ENCODE measurements at regions not wholly inside any gene's neighbourhood (a gene's known extent, or its start where the extent isn't known, plus 50 kb on each side); places are given as distances from the start of the nearest gene placed in this dataset.
"Not testable (repeated sequence)": the region's sequence is repeated elsewhere in the genome, so short reads cannot be mapped to it uniquely, and the experiment has no call there.

DNA sequence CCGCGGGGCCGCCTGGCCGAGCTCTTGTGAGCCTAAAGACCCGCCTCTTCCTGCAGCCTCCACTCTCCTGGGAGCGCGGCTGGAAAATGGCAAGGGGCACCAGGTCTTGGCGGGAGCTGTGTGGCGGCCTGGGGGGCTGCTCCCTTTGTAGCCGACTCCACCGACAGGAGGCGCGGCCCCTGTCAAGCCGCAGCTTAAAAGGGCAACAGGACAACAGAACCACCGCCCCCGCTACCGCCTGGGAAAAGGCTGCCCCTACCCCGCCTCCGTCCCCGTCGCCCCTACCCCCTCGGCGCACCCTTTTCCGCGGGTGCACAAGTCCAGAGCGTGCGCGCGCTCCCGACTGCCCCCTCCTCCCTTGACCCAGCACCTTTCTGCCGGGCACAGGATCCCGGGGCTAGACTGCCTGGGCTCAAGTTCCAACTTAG is 60.3 kb downstream of the GOLGA8K start:
- peak in 1 of 3 donors; percentile 11 for DNase-seq

GRCh38 chr15:32342268-32342667 is 60.8 kb downstream of the GOLGA8K start:
- DNase-seq = not testable (repeated sequence)

DNA sequence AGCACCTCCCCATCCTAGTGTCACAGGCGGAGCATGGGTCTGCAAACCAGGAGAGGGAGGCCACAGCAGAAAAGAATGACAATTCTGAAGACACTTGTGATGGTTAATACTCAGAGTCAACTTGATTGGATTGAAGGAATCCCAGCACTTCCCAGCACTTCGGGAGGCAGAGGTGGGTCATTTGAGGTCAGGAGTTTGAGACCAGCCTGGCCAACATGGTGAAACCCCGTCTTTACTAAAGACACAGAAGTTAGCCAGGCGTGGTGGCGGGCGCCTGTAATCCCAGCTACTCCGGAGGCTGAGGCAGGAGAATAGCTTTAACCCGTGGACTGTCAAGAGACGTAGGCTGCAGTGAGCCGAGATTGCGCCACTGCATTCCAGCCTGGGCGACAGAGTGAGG is 61.6 kb downstream of the GOLGA8K start:
- DNase-seq = not testable (repeated sequence)

DNA sequence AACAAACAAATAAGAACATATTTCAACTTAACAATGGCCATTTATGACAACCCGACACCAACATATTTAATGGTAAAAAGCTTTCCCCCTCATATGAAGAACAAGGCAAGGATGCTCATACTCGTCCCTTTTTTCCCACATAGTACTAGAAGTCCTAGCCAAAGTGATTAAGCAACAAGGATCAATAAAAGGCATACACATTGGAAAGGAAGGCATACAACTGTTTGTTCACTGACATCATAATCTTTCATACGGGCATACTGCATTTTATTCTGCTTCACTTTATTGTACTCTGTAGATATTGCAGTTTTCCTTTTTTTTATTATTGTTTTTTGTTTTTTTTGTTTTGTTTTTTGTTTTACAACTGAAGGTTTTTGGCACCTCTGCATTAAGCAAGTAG is 66.3 kb downstream of the GOLGA8K start:
- DNase-seq = not testable (repeated sequence)

DNA sequence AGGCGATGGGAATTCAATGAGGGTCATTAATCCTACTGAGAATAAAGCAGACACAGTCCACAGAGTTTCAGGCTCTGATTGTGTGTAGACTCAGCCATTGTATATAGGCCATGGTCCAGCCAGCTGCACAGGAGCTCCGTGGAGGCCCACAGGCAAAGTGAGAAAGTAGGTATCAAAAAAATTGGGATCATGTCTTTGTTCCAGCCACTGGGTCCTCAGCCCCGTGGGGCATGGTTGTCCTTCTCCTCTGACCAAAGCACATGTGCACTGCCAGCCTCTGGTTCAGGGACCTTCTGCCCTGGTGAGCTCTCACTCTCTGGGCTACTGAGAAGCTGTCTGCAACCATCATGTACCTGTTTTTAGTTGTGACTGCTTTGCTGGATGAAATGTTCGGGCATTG is 79.7 kb downstream of the GOLGA8K start:
- not testable (repeated sequence) for DNase-seq

- DNase-seq = not testable (repeated sequence)
These were observed 83.8 kb downstream of the GOLGA8K start for GRCh38 chr15:32319247-32319646.

DNA sequence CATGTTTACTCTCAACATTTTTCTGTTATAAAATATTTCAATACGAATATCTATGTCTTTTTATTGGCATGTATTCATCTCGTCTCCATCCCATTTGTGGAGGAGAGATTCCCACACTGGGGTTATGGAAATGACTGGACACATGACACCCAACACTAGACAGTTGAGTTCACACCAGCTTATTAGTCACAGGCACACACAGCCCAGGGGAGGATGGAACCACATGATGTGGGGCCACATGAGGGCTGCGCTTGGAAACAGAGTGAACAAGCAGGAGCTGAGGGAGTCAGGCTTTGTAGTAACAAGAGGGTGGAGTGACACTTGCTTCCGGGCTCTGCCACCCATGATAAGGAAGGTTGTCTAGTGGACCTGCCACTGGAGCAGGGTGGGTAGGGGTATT is 86.6 kb downstream of the GOLGA8K start:
- not testable (repeated sequence) for DNase-seq

DNA sequence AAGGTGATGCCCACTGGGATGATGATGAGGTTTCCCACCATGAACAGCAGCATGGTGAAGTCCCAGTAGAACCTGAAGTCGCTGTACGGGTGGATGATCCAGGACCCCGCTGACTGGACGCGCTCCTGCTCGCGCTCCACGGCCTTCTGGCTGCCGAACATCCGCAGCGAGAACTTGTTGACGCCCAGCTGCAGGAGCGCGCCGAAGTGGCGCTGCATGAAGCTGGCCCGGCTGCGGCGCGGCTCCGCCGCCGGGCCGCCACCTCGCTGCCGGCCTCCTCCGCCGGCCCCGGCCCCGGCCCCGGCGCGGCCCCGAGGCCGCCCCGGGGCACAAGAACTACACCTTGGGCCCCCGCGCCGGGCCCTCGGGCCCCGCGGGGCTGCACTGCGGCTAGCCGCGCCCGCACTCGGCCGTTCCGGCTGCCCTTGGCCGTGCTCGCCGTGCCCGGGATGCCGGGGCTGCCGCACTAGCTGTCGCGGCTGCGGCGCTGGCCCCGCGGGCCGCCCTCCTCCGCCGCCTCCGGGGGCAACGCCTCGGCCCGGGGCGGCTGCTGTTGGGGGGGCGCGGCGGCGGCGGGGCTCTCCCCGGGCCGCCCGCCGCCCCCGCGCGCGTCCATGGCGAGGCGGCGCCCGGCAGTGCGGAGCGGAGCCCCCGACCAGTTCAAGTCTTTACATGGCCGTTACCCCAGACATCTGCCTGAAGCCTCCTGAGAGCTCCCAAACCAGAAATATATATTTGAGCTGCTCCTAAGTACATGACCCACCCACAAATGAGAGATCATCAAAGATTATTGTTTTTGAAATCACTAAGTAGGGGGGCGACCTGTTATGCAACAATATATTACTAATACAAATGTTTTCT is 87.8 kb downstream of the GOLGA8K start:
- DNase-seq = not testable (repeated sequence)

DNA sequence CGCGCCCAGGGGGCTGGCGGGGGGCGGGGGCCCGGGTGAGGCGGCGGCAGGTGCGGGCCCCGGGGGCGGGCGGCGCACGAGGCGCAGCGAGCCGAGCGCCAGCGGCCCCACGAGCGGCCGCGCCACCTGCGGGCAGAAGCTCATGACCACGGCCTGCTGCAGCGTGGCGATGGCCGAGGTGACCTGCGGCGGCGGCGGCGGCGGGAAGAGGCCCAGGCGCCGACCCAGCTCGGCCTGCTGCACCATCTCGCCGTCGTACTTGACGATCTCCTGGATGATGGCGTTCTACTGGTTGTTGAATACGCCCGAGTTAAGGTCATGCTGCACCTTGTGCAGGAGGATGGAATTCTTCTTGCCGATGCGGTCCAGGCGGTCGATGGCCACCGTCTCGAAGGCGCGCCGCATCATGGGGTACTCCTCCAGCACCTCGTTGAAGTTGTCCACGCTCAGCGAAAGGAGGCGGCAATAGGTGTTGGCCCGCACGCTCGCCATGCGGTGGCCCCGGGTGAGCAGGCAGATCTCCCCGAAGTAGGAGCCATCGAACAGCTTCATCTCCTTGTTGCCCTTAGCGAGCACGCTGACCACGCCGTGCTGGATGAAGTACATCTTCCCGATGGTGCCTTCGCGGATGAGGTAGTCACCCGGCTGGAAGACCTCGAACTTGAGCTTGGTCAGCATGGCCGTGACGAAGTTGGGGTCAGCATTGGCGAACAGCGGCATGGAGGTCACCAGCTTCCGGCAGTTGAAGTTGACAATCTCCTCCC is 89.5 kb downstream of the GOLGA8K start:
- not testable (repeated sequence) for DNase-seq

- DNase-seq = not testable (repeated sequence)
These were observed 90.4 kb downstream of the GOLGA8K start for GRCh38 chr15:32312721-32313120.

GRCh38 chr15:32307592-32307991 is 95.5 kb downstream of the GOLGA8K start:
- not testable (repeated sequence) for DNase-seq

GRCh38 chr15:32276200-32276830 is 126.8 kb downstream of the GOLGA8K start:
- DNase-seq = peak in 1 of 3 donors; percentile 1

GRCh38 chr15:32253958-32254357 is 149.1 kb downstream of the GOLGA8K start:
- DNase-seq = not testable (repeated sequence)

DNA sequence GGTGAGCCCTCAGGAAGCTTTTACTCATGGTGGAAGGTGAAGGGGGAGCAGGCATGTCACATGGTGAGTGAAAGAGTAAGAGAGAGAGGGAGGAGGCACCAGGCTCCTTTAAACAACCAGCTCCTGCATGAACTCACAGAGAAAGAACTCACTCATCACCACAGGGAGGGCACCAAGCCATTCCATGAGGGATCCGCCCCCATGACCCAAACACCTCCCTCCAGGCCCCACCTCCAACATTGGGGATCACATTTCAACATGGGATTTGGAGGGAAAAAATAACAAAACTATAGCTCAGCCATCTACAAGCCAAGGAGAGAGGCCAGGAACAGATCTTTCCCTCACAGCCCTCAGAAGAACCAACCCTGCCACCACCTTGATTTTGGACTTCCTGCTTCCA is 153.9 kb downstream of the GOLGA8K start:
- DNase-seq = not testable (repeated sequence)

DNA sequence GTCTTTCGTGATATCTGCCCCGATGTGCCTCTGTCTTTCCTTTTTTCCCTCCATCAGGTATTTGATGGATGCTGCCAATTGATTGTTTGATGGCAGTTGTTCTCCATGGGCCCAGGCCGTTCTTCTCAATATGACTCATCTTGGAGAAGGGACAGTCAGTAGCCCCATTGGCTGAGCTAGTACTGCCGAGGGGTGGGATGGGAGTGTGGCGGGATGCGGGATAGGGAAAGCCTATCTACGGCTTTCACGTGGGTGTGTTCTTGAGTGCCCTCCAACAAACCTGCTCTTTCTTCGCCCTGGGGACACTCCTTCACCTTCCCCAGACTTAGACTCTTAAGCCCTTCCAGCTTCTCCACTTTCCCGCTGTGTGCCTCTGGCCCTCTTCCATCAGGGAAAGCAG is 159.4 kb downstream of the GOLGA8K start:
- not testable (repeated sequence) for DNase-seq

DNA sequence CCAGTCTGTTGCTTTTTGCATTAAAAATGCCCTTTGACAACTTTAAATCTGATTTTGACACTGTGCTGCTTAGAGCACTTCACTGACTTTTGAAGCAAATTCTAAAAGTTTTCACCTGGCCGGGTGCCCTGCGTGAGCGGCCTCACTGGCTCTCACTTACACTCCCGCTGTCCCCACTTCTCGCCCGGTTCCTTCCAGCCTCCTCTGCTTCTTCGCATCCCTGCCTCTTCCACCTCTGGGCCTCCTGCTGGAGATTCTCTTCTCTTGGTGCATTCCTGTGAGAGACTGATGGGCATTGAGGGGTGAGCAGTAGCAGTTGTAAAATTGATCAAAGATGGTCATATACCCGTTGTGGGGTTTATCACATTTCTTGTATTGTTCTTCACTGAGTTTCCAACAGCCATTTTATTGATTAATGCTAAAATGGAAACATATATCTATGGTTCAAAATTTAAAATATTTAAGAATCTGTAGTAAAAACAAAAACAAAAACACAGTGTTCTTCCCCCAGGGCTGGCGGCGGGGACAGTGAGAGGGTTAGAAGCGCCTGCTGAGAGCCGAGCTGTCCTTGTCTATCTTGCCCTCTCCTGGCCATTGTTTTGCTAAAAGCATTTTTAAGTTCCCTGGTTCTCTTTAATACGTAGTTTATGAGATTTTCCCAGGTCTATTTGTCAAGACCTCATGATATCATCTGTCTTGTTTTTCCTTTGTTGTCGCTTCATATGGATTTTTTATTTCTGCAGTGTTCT is 160.1 kb downstream of the GOLGA8K start:
- not testable (repeated sequence) for DNase-seq

- DNase-seq = not testable (repeated sequence)
These were observed 175.5 kb downstream of the GOLGA8K start for GRCh38 chr15:32227410-32228114.

GRCh38 chr15:32222716-32223115 is 180.4 kb downstream of the GOLGA8K start:
- DNase-seq = no peak
